GM12872 (cell line): ENCODE measurements at regions not wholly inside any gene's neighbourhood (a gene's known extent, or its start where the extent isn't known, plus 50 kb on each side); places are given as distances from the start of the nearest gene placed in this dataset.

Experiments used
- CTCF ChIP-seq: IDR thresholded peaks from 3 replicates; pipeline ENCODE4 v1.5.1; 2011; ENCODE audit warnings: low read depth, mild to moderate bottlenecking, low read length, moderate library complexity; ENCODE audit not compliant: insufficient read depth

GRCh38 chr3:118833075-118833474 lies 201.6 kb downstream of the IGSF11 start:
- no peak for TF ChIP-seq CTCF

- no peak for TF ChIP-seq CTCF
Measured at GRCh38 chr3:118838871-118839270, 195.8 kb downstream of the IGSF11 start.

- TF ChIP-seq CTCF, result no peak
Measured at GRCh38 chr3:118842147-118842863, 192.3 kb downstream of the IGSF11 start.

GRCh38 chr3:118846176-118846575 lies 188.5 kb downstream of the IGSF11 start:
- no peak for TF ChIP-seq CTCF
